Stimulated activated naive CD8-positive, alpha-beta T cell treated with anti-CD3 and anti-CD28 coated beads, Interleukin-15, Interleukin-2, amounts not matched to agents 100 ng/mL and 50 ng/mL, for 24 hours (primary cell): ENCODE measurements at regions not wholly inside any gene's neighbourhood (a gene's known extent, or its start where the extent isn't known, plus 50 kb on each side); places are given as distances from the start of the nearest gene placed in this dataset.

Experiments used
- H3K27ac Mint-ChIP-seq: one replicate; pipeline ENCODE4 v1.8.0; 2021; ENCODE audit warnings: mild to moderate bottlenecking, mixed read lengths
- H3K27me3 Mint-ChIP-seq: one replicate; pipeline ENCODE4 v1.8.0; 2021; ENCODE audit warnings: mixed read lengths
- H3K36me3 Mint-ChIP-seq: one replicate; pipeline ENCODE4 v1.8.0; 2021; ENCODE audit warnings: low read depth, mixed read lengths
- H3K4me1 Mint-ChIP-seq: one replicate; pipeline ENCODE4 v1.8.0; 2021; ENCODE audit warnings: low read depth, mixed read lengths
- H3K4me3 Mint-ChIP-seq: one replicate; pipeline ENCODE4 v1.8.0; 2021; ENCODE audit warnings: mild to moderate bottlenecking, mixed read lengths
- H3K9me3 Mint-ChIP-seq: one replicate; pipeline ENCODE4 v1.8.0; 2021; ENCODE audit warnings: mixed read lengths

- Mint-ChIP-seq H3K36me3 (no peaks in the 10 kb centered on the region), H3K9me3 (no peaks in the 10 kb centered on the region), H3K4me3 (no peak overlapping the region), H3K27ac (no peak overlapping the region), H3K4me1 (no peaks in the 10 kb centered on the region), H3K27me3 (peaks cover 4% of the 10 kb centered on the region)
Observed at GRCh38 chr5:2133936-2134335, 251.2 kb upstream of the IRX4 start.

DNA sequence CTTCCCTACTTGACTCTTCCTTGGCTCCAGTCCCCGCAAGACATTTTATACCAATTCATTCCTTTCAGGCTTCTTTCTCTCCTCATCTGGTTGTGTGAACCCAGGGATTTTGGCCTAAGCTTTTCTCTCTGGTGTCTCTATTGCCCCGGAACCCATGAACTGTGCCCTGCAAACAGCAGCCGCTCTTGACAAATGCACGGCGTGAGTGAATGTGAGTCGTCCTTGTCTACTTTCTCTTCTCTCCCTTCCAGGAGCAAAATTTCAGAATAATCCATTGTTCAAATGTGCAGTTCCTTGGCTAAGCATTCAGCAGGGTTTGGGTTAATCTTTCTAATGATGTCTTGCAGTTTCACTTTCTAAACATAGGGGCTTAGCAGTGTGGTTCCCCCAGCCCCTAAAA lies 250.4 kb upstream of the IRX4 start:
- H3K27me3 Mint-ChIP-seq: no peaks in the 10 kb centered on the region
- no peak overlapping the region for H3K27ac Mint-ChIP-seq

DNA sequence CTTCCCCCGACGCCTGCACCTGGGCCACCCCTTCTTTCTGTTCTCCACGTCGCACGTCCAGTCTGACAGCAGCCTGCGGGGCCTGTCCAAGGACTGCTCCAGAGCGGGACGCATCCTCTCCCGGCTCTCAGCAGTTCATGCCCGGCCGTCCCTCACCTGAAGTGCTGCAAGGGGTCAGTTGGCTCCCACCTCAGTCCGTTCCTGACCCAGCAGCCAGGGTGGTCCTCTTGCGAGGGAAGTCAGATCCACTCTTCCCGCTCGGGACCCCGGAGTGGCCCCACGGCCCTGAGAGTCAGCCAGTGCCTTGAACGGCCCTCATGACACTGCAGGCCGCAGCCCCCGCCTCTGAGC lies 249.7 kb upstream of the IRX4 start:
- H3K27me3 Mint-ChIP-seq: no peaks in the 10 kb centered on the region
- H3K4me1 Mint-ChIP-seq: no peaks in the 10 kb centered on the region
- H3K9me3 Mint-ChIP-seq: no peaks in the 10 kb centered on the region
- no peaks in the 10 kb centered on the region for H3K36me3 Mint-ChIP-seq
- no peak overlapping the region for H3K27ac Mint-ChIP-seq
- H3K4me3 Mint-ChIP-seq: no peak overlapping the region

More for the DNA sequence above, 250.4 kb upstream of the IRX4 start:
- H3K36me3 Mint-ChIP-seq: no peaks in the 10 kb centered on the region
- H3K4me3 Mint-ChIP-seq: no peak overlapping the region
- no peaks in the 10 kb centered on the region for H3K4me1 Mint-ChIP-seq
- no peaks in the 10 kb centered on the region for H3K9me3 Mint-ChIP-seq

- H3K4me3 Mint-ChIP-seq: no peak overlapping the region
Observed at GRCh38 chr5:2131826-2132496, 249.2 kb upstream of the IRX4 start.

GRCh38 chr5:2131196-2131595 lies 248.5 kb upstream of the IRX4 start:
- no peaks in the 10 kb centered on the region for H3K9me3 Mint-ChIP-seq
- H3K4me3 Mint-ChIP-seq: no peak overlapping the region
- no peak overlapping the region for H3K27ac Mint-ChIP-seq
- H3K4me1 Mint-ChIP-seq: no peaks in the 10 kb centered on the region
- peaks cover 4% of the 10 kb centered on the region for H3K27me3 Mint-ChIP-seq
- no peaks in the 10 kb centered on the region for H3K36me3 Mint-ChIP-seq

More at GRCh38 chr5:2131826-2132496, 249.2 kb upstream of the IRX4 start:
- H3K27ac Mint-ChIP-seq: no peak overlapping the region
- no peaks in the 10 kb centered on the region for H3K9me3 Mint-ChIP-seq
- H3K27me3 Mint-ChIP-seq: peaks cover 4% of the 10 kb centered on the region
- no peaks in the 10 kb centered on the region for H3K4me1 Mint-ChIP-seq
- H3K36me3 Mint-ChIP-seq: no peaks in the 10 kb centered on the region

- H3K9me3 Mint-ChIP-seq: no peaks in the 10 kb centered on the region
- no peaks in the 10 kb centered on the region for H3K4me1 Mint-ChIP-seq
- no peaks in the 10 kb centered on the region for H3K36me3 Mint-ChIP-seq
- H3K27me3 Mint-ChIP-seq: peaks cover 9% of the 10 kb centered on the region
- H3K27ac Mint-ChIP-seq: no peak overlapping the region
- no peak overlapping the region for H3K4me3 Mint-ChIP-seq
Observed at GRCh38 chr5:2130361-2130760, 247.6 kb upstream of the IRX4 start.

GRCh38 chr5:2129568-2130272 lies 247.0 kb upstream of the IRX4 start:
- Mint-ChIP-seq H3K9me3 (no peaks in the 10 kb centered on the region), H3K4me3 (no peak overlapping the region), H3K27ac (no peak overlapping the region), H3K4me1 (no peaks in the 10 kb centered on the region), H3K36me3 (no peaks in the 10 kb centered on the region), H3K27me3 (peaks cover 12% of the 10 kb centered on the region)

DNA sequence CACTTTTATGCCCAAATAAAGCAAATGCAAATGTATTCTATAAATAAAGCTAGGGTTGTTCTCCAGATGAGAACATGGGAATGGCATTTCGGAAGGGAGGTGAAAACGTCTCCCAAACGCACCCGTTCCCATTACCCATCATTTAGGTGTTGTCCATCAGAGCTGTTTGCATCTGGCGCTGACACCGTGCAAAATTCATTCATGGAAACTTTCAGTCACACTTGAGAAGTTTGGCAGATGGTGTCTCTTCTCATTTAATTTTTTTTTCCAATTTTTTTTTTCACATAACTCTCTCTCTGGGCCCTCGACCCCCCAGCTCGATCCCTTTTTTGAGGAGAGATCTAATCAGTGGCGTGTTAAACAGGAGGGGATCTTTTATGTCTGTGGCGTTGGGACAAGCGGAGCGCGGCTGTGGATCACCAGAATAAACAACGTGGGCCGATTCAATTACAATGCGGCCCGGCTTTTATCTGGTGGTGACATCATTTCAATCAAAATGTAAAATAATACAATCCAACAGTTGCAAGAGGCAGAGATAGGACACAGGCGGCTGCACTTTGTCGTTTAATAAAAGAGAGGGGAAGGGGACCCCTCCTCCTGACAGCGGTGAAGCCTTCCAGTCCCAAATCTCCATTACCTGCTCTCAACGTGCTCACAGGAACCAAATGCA lies 246.1 kb upstream of the IRX4 start:
- Mint-ChIP-seq H3K4me1 (no peaks in the 10 kb centered on the region), H3K9me3 (no peaks in the 10 kb centered on the region), H3K27me3 (peaks cover 13% of the 10 kb centered on the region), H3K36me3 (no peaks in the 10 kb centered on the region), H3K27ac (no peak overlapping the region), H3K4me3 (no peak overlapping the region)

DNA sequence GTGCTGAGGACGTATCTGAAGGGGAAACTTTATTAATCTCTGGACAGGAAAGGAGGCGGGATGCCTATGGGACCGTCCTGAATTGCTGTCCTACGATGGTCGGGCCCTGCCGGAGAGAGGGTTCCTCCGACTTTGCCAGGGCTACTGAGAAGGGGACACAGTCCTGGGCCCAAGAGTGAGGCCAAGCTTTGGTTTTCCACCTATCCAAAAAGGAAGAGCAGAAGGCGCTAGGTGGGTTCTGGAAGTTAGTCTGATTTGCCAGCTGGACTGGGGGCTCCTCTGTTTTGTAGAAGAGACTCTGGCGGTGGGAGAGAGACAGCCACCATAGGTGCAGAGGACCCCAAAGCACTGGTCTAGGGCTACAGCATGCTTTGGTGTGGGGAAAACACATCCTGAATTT lies 243.8 kb upstream of the IRX4 start:
- Mint-ChIP-seq H3K27me3 (peaks cover 13% of the 10 kb centered on the region), H3K9me3 (peaks cover 5% of the 10 kb centered on the region)

GRCh38 chr5:2125901-2126265 lies 243.2 kb upstream of the IRX4 start:
- Mint-ChIP-seq H3K36me3 (no peaks in the 10 kb centered on the region), H3K27me3 (peaks cover 16% of the 10 kb centered on the region), H3K4me1 (no peaks in the 10 kb centered on the region), H3K9me3 (peaks cover 5% of the 10 kb centered on the region), H3K4me3 (no peak overlapping the region), H3K27ac (no peak overlapping the region)

More for the DNA sequence above, 243.8 kb upstream of the IRX4 start:
- H3K4me3 Mint-ChIP-seq: no peak overlapping the region
- H3K27ac Mint-ChIP-seq: no peak overlapping the region
- no peaks in the 10 kb centered on the region for H3K36me3 Mint-ChIP-seq
- no peaks in the 10 kb centered on the region for H3K4me1 Mint-ChIP-seq

DNA sequence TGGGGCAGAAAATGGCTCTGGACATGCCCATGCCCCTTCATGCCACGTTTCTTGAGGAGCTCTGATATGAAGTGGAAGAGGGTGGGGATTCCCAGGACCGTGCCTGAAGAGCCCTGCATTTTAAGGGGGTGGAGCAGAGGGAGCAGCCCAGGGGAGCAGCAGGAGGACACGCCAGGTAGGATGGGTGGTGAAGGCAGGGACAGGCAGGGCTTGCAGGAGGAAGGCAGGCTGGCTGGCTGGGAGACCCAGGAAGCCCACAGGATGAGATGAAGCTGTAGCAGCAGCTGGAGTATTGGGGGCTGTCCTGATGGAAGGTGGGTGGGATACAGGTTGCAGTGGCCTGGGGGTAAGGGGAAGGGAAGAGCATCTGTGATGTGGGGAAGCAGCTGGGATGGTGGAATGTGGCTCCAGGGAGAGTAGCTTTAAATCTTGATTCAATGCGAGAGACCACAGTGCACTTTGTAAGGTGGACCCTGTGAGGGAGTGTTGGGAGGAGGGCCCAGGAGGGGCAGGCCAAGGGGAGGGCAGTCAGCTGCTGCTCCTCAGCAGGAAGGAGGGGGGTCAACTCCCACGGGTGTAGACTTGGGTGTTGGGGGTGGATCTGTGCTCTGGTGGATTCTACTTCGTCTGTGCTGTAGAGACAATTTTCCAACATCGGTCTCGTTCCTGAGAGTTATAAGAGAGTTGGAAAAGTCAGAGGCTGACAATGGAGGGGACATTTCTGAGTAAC lies 242.6 kb upstream of the IRX4 start:
- peaks cover 19% of the 10 kb centered on the region for H3K27me3 Mint-ChIP-seq
- no peak overlapping the region for H3K27ac Mint-ChIP-seq
- peaks cover 5% of the 10 kb centered on the region for H3K9me3 Mint-ChIP-seq
- H3K36me3 Mint-ChIP-seq: no peaks in the 10 kb centered on the region
- H3K4me3 Mint-ChIP-seq: no peak overlapping the region
- no peaks in the 10 kb centered on the region for H3K4me1 Mint-ChIP-seq

DNA sequence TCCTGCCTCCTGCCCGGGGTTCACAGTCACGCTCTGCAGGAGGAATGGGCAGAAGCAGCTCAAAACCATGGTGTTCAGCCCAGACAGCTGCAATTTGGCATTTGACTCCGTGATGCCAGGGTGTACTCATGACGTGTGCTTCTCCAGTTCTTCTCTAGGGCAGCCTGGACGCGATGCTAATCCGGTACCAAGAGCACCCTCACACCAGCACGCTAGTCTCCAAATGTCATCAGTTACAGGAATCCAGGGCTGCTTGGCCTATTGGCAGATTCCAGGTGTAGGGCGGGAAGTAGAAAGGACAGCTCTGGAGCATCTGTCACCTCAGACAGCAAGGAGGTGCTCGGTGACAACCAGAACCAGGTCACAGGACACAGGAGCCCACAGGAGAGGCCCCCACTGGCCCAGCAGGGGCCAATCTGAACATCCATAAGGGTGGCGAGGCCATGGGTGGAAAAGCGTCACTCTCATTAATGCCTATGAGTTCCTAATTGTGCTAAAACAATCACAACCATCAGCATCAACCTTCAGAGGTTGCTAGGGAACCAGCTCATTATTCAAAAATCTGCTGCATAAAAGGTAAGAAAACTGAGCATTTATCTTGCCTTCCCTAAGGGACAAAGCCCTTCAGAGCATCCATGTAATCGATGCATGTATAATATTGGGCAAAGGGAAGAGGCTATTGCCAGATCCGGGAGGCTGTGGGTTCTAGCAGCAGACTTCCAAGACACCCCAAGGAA lies 241.9 kb upstream of the IRX4 start:
- Mint-ChIP-seq H3K4me3 (no peak overlapping the region), H3K4me1 (no peaks in the 10 kb centered on the region), H3K27me3 (peaks cover 20% of the 10 kb centered on the region), H3K27ac (no peak overlapping the region), H3K9me3 (peaks cover 5% of the 10 kb centered on the region), H3K36me3 (no peaks in the 10 kb centered on the region)

DNA sequence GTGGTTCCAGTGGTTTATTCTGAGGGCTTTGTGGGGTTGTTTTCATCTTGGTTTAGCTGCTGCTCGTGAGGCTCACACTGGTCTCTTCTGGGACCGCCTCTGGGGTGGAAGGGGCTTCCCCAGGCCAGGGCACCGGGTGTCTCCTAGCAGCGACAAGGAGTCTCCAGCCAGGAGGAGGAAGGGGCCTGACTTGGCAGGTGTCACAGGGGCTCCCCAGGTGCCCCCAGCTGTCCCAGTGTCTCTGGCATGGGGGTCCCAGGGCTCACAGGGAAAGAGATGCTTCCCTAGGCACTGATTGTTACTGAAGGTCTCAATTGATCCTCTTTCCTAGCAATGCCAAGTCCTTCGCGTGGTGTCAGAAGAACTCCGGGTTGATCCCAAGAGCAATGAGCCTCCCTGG lies 241.1 kb upstream of the IRX4 start:
- Mint-ChIP-seq H3K9me3 (peaks cover 5% of the 10 kb centered on the region), H3K27me3 (peaks cover 23% of the 10 kb centered on the region), H3K4me3 (no peak overlapping the region), H3K27ac (no peak overlapping the region), H3K36me3 (no peaks in the 10 kb centered on the region), H3K4me1 (no peaks in the 10 kb centered on the region)

DNA sequence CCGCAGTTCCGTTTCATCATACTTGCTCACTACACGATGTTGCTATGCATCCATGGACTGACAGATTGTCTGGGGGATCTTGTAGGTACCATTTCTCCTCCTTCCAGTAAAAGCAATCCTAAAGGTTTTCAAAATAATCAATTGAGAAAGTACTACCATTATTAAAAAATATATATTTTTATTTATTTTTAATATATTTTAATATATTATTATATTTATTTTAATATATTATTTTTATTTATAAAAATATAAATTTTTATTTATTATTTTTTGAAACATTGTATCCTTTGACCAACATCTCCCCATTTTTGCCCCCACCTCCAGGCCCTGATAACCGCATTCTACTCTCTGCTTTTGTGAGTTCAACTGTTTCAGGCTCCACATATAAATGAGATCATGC lies 237.6 kb upstream of the IRX4 start:
- H3K27ac Mint-ChIP-seq: no peak overlapping the region

More for the DNA sequence above, 237.6 kb upstream of the IRX4 start:
- Mint-ChIP-seq H3K4me1 (no peaks in the 10 kb centered on the region), H3K36me3 (no peaks in the 10 kb centered on the region), H3K4me3 (no peak overlapping the region), H3K27me3 (peaks cover 14% of the 10 kb centered on the region), H3K9me3 (peaks cover 5% of the 10 kb centered on the region)
